Calu3 (cell line): ENCODE measurements at regions not wholly inside any gene's neighbourhood (a gene's known extent, or its start where the extent isn't known, plus 50 kb on each side); places are given as distances from the start of the nearest gene placed in this dataset.

ENCODE experiments used
- BruUV-seq: library from RNA; stranded (reverse); fragments of 400-500 nt; replicated peaks from 2 replicates; lab custom pipeline; 2021; lab: Mats Ljungman, UMichigan
- CTCF ChIA-PET: fragments of 300-600 bp; sonication (Branson Sonifier 250); formaldehyde crosslinking; loops from one replicate; lab custom pipeline; 2022; ENCODE audit warnings: antibody characterized with exemption; lab: Charles Lee
- DNase-seq: peaks from one replicate; pipeline ENCODE4 v3.0.0; 2022
- H3K27ac Mint-ChIP-seq: one replicate; pipeline ENCODE4 v1.8.0; 2022; ENCODE audit warnings: mixed read lengths; ENCODE audit not compliant: unreplicated experiment
- H3K27me3 Mint-ChIP-seq: one replicate; pipeline ENCODE4 v1.8.0; 2022; ENCODE audit warnings: mixed read lengths; ENCODE audit not compliant: unreplicated experiment
- H3K36me3 Mint-ChIP-seq: one replicate; pipeline ENCODE4 v1.8.0; 2022; ENCODE audit warnings: mild to moderate bottlenecking, moderate library complexity, mixed read lengths; ENCODE audit not compliant: insufficient read depth, unreplicated experiment
- H3K4me1 Mint-ChIP-seq: one replicate; pipeline ENCODE4 v1.8.0; 2022; ENCODE audit warnings: mild to moderate bottlenecking, low read depth, mixed read lengths; ENCODE audit not compliant: unreplicated experiment
- H3K4me3 Mint-ChIP-seq: one replicate; pipeline ENCODE4 v1.8.0; 2022; ENCODE audit warnings: mild to moderate bottlenecking, low read depth, moderate library complexity, mixed read lengths; ENCODE audit not compliant: unreplicated experiment
- H3K9me3 Mint-ChIP-seq: one replicate; pipeline ENCODE4 v1.8.0; 2022; ENCODE audit warnings: low read depth, mixed read lengths; ENCODE audit not compliant: unreplicated experiment
- intact Hi-C: fragments of 100-400 bp; cut with micrococcal nuclease; formaldehyde crosslinking; loops from one replicate; pipeline ENCODE4 v1.10.0; 2022; ENCODE audit not compliant: unreplicated experiment
- TF ChIP-seq, protein P1 (sequence below): fragments of 200-600 bp; IDR thresholded peaks from one replicate; pipeline ENCODE4 v1.8.0; 2022; ENCODE audit warnings: antibody characterized with exemption; ENCODE audit not compliant: unreplicated experiment

DNA sequence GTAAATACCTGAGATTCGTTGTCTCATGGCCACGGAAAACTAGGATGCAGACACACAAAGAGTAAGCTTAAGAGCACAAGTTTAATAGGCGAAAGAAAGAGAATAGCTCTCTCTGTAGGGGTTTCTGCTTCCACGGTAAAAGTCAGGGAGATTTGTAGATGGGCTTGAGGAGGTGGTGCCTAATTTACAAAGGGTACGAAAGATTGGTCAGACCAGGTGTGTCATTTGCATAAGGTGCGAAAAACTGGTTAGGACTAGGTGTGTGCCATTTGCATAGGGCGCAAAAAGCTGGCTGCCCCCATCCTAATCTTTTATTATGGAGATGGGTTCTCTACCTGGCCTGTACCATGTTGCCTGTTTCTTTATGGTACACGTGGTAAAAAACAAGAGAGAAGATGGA, 170.5 kb upstream of the DOK6 start:
- H3K4me3 Mint-ChIP-seq = no peak overlapping the region
- CTCF ChIA-PET = interaction anchor here (0.8 kb wide), 1 partner anchor 9 kb away, joined by 3 read pairs; no protein-coding TSS in a partner anchor
- no peak for DNase-seq
- intact Hi-C loops = no loop called here
- TF ChIP-seq, protein P1, sequence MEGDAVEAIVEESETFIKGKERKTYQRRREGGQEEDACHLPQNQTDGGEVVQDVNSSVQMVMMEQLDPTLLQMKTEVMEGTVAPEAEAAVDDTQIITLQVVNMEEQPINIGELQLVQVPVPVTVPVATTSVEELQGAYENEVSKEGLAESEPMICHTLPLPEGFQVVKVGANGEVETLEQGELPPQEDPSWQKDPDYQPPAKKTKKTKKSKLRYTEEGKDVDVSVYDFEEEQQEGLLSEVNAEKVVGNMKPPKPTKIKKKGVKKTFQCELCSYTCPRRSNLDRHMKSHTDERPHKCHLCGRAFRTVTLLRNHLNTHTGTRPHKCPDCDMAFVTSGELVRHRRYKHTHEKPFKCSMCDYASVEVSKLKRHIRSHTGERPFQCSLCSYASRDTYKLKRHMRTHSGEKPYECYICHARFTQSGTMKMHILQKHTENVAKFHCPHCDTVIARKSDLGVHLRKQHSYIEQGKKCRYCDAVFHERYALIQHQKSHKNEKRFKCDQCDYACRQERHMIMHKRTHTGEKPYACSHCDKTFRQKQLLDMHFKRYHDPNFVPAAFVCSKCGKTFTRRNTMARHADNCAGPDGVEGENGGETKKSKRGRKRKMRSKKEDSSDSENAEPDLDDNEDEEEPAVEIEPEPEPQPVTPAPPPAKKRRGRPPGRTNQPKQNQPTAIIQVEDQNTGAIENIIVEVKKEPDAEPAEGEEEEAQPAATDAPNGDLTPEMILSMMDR = no peak
- H3K27ac Mint-ChIP-seq = no peak overlapping the region
- no TSS peak for BruUV-seq
- no peaks in the 10 kb centered on the region for H3K27me3 Mint-ChIP-seq
- no peaks in the 10 kb centered on the region for H3K4me1 Mint-ChIP-seq
- H3K9me3 Mint-ChIP-seq = no peaks in the 10 kb centered on the region
- H3K36me3 Mint-ChIP-seq = no peaks in the 10 kb centered on the region

DNA sequence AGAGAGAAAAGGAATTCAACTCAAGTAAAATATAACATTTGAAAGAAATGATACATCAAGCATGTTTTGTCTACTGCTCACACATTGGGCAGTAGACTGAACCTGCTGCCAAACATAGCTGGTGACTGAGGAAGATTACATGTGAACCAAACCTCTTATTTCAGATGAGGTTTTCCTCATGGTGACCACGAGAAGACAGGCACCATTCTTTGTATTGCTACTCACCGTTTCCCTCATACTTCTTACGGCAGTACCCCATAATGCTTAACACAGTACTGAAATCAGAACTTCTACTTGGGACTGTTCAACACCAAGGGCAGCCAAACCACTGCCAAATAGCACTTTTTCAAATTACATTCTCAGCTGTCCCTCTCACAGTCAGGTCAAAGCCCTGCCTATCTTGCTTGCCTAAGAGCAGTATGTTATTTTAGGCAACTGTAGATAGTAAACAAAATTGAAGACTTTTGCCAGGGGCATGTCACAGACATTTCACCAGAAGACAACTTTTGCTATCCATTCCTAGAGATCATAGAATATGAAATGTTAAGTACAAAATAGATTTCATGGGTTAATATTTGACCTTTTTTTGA, 167.1 kb upstream of the DOK6 start:
- H3K4me1 Mint-ChIP-seq = no peaks in the 10 kb centered on the region
- no TSS peak for BruUV-seq
- peaks cover 6% of the 10 kb centered on the region for H3K9me3 Mint-ChIP-seq
- no peaks in the 10 kb centered on the region for H3K36me3 Mint-ChIP-seq
- no peak overlapping the region for H3K4me3 Mint-ChIP-seq
- intact Hi-C loops = no loop called here
- no peaks in the 10 kb centered on the region for H3K27me3 Mint-ChIP-seq
- TF ChIP-seq, protein P1 = no peak
- DNase-seq = no peak
- CTCF ChIA-PET = no interaction called here
- no peak overlapping the region for H3K27ac Mint-ChIP-seq

DNA sequence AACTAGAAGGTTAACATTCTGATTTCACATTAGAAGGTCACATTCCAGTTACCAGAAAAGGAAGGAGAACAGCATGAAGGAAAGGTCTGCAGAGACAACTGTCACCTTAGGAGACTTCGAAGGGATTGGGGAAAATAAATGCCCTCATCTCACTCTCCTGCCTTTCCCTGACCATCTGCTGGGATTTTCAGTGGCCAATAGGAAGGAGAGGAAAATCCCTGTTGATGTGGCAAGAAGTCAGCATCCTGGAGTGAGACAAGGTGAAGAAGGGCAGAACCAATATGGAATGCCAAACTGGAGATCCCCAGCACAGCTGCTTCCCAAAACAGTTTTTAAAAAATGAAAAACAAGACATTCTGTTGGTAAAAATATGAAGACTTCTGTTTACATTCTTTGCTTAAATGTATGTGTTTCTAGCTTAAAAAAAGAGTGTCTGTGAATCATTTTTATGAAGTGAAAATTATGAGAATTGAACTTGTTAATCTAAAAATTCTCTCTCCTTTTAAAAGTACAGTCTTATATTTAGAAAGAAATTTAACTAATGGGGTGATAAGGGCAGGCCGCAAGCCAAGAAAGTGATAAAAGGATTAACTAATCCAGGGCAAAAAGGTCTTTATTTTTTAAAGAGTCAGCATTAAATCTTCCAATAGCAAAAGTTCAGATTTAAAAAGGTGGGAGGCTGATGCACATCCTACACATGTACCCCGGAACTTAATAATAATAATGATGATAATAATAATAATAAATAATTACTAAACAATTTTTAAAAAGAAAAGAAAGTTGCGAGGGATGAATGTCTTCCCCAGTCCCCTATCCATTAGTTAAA, 160.6 kb upstream of the DOK6 start:
- TF ChIP-seq, protein P1 = no peak
- intact Hi-C loops = no loop called here
- CTCF ChIA-PET = interaction anchor here (1.1 kb wide), 1 partner anchor 9 kb away, joined by 3 read pairs; no protein-coding TSS in a partner anchor
- no peak overlapping the region for H3K27ac Mint-ChIP-seq
- H3K27me3 Mint-ChIP-seq = no peaks in the 10 kb centered on the region
- no peak for DNase-seq
- H3K9me3 Mint-ChIP-seq = peaks cover 6% of the 10 kb centered on the region
- H3K4me3 Mint-ChIP-seq = no peak overlapping the region
- H3K4me1 Mint-ChIP-seq = no peaks in the 10 kb centered on the region
- no TSS peak for BruUV-seq
- no peaks in the 10 kb centered on the region for H3K36me3 Mint-ChIP-seq

DNA sequence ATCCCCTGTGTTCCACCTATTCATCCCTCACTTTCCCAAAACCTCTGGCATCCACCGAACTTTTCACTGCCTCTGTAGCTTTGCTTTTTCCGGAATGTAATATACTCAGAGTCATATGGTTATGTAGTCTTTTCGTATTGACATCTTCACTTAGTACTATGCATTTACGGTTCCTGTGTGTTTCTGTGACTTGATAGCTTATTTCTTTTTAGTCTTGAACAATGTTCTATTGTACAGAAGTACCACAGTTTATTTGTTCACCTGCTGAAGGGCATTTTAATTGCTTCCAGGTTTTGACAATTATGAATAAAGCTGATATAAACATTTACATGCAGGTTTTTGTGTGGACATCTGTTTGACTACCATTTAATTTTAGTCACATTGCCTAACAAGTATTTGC, 154.7 kb upstream of the DOK6 start:
- no peak for DNase-seq
- Mint-ChIP-seq H3K27me3 (no peaks in the 10 kb centered on the region), H3K4me1 (no peaks in the 10 kb centered on the region), H3K27ac (no peak overlapping the region), H3K4me3 (no peak overlapping the region), H3K9me3 (no peaks in the 10 kb centered on the region), H3K36me3 (no peaks in the 10 kb centered on the region)
- CTCF ChIA-PET = no interaction called here
- no TSS peak for BruUV-seq
- TF ChIP-seq, protein P1 = no peak
- intact Hi-C loops = no loop called here
